HG03108 (cell line): ENCODE measurements at regions not wholly inside any gene's neighbourhood (a gene's known extent, or its start where the extent isn't known, plus 50 kb on each side); places are given as distances from the start of the nearest gene placed in this dataset.
"Not testable (repeated sequence)": the region's sequence is repeated elsewhere in the genome, so short reads cannot be mapped to it uniquely, and the experiment has no call there.

ENCODE experiments used
- ATAC-seq: cut with Tn5 transposase; IDR thresholded peaks from one replicate; pipeline ENCODE4 v1.9.1; 2021; ENCODE audit warnings: moderate library complexity; ENCODE audit not compliant: unreplicated experiment

- ATAC-seq = no peak
These were observed 124.2 kb downstream of the ATP6V1G3 start for GRCh38 chr1:198416296-198416695.

GRCh38 chr1:198411240-198411639, 129.2 kb downstream of the ATP6V1G3 start:
- ATAC-seq = no peak

DNA sequence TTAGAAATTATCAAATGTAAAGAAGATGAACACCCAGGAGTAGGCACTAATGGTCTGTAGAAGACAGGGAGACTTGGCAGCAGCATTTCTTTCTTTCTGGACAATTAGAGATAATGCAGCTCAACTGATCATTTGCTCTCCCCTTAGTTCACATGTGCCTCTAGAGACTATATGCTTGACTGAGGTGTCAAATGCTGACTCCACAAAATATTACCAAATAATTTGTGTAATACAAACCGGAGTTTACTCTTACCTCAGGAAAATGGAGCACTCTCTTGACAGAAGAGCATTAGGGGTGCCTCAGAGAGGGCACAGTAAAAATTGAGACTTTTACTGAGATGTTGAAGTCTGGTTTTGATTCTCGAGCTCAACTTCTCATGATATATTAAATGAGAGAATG, 131.8 kb downstream of the ATP6V1G3 start:
- ATAC-seq = no peak

DNA sequence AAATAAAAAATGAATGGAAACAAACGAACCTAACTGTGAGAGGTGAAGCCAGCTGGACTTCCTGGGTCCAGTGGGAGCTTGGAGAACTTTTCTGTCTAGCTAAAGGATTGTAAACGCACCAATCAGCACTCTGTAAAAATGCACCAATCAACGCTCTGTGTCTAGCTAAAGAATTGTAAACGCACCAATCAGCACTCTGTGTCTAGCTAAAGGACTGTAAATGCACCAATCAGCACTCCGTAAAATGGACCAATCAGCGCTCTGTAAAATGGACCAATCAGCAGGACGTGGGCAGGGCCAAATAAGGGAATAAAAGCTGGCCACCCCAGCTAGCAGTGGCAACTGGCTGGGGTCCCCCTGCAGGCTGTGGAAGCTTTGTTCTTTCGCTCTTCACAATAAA, 135.8 kb downstream of the ATP6V1G3 start:
- not testable (repeated sequence) for ATAC-seq

DNA sequence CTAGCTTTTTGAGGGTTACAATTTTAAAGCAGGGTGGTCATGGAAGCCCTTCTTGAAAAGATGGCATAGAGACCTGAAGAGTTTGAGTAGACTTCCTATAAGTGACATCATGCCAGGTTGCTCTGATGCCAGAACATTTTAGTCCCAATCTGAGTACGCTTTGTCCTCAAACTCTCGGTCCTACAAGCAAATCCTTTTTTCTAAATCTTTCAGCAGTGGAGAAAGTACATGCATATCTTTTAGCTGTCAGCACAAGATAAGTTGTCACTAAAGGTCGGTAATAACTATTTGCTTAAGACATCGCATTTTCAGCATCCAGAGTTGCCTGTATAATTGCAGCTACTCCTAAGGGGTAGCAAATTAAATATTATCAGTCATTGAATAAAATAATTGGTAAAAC, 140.4 kb downstream of the ATP6V1G3 start:
- ATAC-seq = no peak

DNA sequence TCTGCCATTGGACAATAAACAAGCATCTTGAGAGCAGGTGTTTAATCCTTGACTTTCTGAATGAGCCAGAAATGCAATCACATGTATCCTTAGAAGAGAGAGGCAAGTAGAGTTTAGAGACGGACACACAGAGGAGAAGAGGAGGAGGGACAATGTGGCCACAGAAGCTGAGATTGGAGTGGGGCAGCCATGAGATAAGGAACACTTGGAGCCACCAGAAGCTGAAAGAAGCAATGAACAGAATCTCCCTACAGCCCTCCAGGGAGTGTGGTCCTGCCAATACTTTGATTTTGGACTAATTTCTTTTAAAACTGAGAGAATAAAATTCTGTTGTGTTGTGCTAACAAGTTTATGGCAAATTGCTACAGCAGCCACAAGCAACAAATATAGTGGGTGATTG, 141.0 kb downstream of the ATP6V1G3 start:
- no peak for ATAC-seq

DNA sequence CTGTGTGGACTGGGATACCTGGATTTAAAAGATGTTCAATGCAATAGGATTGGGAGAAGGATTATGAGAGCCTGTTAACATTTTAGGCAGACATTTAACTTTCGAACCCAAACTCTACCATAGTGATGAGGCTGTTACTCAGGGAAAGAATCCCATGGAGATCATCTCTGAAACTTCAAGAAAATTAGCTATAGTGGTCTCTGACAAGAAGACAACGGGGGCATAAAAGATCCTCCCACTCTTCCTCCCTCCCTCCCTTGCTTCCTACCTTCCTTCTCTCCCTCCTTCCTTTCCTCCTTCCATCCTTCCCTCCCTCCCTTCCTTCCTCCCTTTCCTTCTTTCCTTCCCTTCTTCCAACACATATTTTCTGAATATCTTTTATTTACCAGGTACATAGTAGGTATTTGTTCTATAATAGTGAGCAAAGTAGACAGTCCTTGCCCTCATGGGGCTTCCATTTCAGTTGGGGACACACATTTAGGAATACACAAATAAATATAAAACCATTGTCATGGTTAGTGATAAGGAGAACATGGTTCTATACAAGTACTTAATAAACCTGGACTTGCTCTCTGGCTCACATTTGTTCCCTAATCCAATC, 143.2 kb downstream of the ATP6V1G3 start:
- ATAC-seq = no peak

DNA sequence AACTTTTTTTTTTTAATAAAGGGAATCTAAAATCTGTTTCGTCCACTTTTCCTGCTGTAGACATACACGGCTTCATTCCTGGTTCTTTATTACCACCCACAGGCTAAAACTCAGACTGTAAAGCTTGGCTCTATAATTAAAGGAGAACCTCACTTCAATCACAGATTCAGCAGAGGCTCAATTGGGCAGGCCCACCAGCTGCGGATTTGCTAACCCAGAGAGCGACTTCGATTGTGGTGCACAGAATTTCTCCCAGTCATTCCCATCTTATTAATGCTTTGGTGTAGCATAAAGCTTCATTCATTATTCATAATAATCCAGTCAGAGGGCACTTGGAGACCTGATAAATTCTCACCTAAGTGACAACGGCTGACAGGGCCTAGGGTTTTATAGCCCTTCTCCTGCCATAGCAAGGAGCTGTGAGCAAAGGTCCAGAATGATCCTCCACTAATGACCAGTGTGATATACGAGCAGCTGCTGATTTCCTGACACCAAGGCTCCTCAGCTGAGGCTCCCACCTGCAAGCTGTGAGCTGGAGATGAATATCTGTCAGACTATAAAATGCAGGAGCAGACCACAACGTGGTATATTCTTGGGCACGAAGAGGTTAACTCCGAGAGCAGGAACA, 149.0 kb downstream of the ATP6V1G3 start:
- no peak for ATAC-seq

GRCh38 chr1:198387587-198387986, 152.9 kb downstream of the ATP6V1G3 start:
- ATAC-seq = no peak

GRCh38 chr1:198380275-198380674, 160.2 kb downstream of the ATP6V1G3 start:
- ATAC-seq = no peak

DNA sequence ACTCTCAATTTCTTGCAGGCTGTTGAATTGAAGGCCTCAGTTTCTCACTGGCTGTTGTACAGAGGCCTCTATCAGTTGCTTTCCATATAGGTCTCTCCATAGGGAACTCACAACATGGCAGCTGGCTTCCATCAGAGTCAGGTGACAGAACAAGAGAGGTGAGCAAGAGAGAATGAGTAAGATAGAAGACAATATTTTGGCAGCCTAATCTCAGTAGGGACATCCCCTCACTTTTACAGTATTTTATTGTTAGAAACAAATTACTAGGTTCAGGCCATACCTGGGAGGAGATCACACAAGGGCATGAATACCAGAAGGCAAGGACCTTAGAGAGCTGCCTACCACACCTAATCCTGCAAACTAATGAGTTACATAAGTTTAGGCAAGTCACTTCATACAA, 162.8 kb downstream of the ATP6V1G3 start:
- no peak for ATAC-seq

DNA sequence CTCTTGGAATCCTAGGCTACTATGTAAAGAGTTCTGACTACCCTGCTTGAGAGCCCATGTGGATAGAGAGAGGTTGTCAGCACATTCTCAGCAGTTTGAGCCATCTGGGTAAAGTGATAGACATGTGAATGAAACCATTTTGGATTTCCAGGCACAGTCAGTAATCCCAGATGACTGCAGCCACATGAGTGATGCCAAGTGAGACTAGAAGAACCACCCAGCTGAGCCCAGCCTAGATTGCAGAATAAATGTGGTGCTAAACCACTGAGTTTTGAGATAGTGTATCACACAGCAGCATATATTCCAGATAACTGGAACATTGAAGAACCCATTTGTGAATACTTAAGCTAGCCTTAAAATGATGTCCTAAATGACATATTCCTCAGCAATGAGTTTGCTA, 166.2 kb downstream of the ATP6V1G3 start:
- ATAC-seq = no peak

DNA sequence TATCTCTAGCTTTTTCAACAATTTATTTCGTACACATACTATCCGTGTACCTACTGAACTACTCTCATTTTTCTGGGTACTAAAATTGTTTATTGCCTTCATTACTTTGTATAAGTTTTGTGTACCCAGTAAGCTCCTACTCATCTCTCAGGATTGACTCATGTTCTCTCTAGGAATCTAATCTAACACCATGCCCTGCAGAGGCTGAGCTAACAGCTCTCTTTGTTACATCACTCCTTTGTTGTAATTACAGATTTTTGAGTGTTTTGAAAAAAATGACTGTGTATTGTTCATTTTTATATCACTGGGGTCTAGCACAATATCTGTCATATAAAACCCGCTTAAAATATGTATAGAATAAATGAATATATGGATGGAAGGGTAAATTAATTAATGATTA, 167.1 kb downstream of the ATP6V1G3 start:
- no peak for ATAC-seq
